ENCODE measurements at regions not wholly inside any gene's neighbourhood (a gene's known extent, or its start where the extent isn't known, plus 50 kb on each side); places are given as distances from the start of the nearest gene placed in this dataset.

DNA sequence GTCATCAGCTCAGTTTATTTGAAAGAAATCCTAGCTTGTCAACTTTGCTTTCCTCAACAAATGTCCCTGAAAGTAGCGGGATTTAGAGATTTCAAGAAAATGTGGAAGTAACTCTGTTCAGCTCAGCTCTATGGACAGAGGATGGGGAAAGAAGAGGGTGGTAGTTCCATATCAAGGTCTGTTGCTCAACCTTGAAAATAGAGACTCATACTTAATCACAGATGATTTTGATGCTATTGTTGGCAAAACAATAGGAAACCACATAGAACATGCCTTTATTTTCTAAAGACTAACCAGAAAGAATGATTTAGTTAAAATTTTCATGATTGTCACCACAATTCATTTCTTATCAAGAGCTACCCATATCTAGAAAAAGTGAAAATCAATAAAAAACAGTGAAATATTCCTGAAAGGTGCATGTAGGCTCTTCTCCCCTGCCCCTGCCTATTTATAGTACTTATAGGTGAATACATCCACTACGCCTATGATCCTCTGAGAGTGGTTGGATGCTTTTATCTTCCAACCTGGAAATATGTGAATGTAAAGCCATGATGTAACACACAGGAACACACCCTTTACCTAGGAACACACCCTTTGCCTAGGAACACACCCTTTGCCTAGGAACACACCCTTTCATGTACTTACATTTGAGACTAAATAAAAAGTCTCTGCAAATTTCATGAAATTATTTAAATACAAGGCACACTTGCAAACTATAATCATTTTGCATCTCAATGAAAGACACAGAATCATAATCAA lies 65.8 kb downstream of the ETAA1 start:
- no peak for DNase-seq

DNA sequence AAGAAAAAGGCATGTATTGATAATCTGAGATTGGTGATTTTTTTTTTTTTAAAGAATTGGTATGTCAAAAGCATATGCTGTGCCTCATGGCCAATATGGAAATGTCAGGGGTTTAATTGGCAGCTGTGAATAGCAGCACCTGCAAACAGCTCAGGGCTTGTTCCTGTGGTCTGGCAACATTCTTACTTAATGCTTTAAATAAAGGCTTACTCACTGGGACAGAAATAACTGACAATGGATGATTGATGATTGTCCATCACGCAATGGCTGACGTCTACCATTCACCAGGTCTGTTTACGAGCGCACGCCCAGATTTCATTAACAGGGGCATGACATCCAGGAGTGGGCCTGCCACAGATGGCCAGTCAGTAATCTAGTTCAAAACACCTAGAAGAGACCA lies 66.7 kb downstream of the ETAA1 start:
- no peak for DNase-seq

DNA sequence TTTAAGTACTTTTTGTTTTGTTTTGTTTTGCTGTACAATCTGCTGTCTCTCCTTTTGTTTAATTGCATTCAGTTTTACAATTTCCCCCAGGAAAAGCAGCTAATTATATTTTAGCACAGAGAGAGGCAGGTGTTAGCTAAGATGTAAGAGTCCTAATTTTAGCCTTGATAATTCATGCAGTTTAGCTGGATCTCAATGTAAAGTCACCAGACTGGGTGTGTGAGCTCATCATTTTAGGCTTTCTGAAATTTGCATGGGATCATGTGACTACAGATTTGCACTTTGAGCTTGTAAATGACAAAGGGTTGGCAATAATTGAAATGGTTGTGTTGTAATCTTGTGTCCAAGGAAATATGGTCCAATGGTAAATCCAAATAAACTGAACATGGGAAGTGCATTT lies 68.5 kb downstream of the ETAA1 start:
- no peak for DNase-seq

DNA sequence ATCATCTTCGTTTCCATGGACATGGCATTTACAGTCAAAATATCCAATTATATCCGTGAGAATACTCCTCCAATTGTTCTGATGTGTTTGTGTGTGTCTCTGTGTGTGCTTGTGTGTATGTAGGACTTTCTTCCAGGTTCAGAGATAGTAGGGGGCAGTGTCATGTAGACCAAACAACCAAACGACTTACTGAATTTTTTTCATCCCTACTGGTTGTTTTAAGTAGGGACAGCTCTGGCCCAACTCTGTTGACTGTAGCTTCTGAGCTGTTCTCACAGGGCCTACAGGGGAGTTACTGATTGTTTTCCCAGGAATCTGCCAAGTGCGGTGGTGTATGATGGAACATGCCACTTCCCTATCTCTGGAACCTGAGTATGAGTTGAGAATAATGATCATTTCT lies 69.6 kb downstream of the ETAA1 start:
- no peak for DNase-seq

DNA sequence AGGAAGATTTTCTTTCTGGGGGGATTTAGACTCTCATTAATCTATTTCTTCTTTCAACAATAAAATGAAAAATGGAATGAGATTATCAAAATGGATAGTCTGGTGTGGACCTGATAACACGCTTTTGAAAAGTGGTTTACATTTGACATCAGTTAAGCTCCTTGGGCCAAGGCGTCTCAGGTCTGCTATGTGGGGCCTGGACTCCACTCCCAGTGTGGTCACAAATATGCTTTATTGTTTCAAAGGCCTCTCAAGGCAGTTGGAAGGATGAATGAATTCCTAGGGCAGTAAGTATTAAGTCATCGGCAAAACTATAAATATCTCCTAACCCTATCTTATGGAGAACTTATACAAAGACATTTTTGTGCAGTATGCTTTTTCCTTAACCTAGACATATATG lies 74.5 kb downstream of the ETAA1 start:
- DNase-seq, result no peak

DNA sequence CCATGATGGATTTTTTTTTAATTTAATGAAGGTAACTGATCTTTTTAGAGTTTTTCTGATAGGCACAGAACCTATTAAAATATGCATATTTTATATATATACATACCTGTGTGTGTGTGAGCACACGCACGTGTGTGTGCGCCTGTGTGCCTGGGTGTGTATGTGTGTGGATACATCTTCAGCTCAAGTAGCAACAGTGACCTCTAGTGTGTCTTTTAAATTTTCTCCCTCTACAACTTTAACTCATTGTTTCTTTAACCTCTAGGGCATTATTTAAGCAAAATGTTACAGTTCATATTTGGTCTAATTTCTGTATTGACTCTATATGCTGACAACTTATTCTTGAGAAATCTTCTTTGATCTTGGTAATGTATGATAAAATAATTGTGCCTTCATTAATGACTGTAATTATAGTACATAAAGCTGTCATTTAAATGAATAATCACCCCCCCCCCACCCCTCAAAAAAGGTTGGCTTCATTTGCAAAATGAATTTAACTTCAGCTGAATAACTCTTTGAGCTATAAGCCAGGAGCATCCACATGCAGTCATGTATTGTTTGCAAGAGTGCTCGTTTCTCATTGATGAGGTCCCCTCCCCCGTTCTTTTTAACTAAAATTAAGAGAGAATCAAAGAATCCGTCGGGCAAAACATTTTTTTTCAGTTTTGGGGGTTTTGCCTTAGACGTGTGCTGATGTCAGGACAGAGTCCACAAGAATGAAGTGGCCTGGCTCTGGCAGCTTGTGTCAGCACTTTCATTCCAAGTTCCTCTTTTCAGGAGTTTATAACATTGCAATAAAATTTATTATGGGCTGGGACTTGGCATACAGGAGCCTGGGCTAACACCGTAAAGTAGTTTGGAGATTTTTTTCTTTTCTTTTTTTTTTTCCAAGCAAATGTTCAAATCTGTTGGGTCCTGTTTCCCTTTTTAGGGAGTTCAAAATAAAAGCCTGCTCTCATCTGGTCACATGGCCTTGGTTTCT lies 80.0 kb downstream of the ETAA1 start:
- no peak for DNase-seq

DNA sequence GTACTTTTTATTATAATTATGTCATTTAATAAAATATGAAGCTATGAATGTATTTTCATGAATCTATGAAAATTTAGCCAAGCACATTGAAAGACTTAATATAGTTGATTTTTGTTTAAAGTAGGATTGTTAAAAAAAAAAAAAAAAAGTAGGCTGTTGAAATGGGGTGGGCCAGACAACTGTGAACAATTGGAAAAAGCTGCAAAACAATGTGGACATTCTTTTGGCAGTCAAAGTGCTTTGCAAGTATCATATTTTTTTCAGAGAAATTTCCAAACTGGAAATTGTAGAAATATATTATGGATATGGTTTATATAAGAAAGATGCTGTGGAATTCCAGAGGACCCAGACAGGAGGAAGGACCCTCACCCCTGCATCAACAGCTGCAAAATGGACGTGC lies 82.1 kb downstream of the ETAA1 start:
- DNase-seq, result no peak

DNA sequence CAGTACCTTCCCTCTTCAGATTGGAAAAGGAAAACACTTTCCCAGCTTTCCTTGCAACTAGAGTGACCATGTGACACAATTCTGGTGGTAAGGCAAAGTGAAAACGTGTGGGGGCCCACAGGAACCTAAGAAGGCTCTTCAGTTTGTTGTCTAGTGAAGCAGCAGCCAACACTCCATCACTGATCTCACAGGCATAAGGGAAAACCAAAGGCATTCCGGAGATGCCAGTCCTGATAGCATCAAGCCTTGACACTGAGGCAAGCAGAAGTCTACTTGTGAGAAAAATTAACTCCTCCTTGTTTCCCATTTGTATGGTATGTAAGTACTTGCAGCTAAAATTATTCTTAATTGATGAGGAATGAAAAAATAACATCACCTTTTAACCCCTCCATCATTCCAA lies 88.3 kb downstream of the ETAA1 start:
- no peak for DNase-seq

DNA sequence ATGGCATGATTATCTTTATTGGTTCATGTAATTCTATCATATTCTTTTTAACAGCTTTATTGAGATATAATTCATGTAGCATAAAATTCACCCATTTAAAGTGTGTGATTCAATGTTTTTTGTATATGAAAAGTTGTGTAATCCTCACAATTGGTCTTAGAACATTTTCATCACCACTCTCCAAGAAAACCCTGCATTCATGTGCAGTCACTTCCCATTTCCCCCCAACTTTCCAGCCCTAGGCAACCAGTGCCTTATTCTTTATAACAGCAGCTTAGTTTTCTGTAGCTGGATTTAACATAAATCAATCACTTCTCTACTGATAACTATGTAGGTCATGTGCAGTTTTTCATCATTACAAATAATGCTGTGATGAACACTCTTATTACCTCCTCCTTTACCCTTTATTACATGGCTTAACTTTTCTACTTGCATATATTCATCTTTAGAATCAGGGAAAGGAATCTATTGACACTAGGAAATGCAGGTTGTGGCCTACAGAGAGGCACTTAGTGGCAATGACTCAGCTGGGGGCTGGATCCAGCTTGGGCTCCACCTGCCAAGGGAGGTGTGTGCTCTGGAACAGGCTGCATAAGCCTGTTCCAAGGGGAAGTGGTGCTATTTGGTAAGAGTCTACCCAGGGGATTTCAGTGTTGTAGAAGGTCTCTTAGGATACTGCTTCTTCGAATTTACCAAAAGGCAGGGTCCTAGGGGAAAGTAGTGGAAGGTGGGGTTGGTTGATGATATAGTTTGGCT lies 89.1 kb downstream of the ETAA1 start:
- DNase-seq, result no peak

DNA sequence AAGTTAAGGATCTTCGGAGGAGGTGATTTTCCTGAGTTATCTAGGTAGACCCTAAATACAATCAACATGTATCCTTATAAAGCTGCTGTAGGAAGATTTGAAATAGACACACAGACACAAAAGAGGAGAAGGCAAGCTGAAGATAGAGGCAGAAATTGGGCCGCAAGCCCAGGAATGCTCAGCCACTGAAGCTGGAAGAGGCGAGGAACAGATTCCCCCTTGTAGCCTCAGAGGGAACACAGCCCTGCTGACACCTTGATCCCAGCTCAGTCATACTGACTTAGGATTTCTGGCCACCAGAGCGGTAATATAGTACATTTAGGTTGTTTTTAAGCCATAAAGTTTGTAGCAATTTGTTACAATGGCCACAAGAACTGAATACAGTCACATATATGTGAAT lies 90.9 kb downstream of the ETAA1 start:
- no peak for DNase-seq

DNA sequence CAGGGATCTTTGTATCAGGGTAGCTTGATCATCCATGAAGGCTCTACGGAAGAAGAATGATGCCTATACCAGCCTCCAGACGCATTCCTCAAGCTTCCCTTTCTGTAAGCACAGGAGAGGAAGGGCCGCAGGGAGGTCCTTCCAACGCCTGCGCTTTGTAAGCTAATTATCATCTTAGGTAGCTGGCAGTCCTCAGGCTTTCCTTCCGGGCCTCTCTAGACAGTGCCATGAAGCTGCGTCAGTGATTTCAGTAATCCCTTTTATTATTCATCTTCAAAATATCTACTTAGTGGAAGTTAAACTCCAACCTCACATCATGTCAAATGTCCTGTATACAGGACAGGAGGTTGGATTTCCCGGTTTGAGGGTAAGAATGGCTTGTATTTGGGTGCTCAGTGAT lies 92.3 kb downstream of the ETAA1 start:
- DNase-seq, result no peak

DNA sequence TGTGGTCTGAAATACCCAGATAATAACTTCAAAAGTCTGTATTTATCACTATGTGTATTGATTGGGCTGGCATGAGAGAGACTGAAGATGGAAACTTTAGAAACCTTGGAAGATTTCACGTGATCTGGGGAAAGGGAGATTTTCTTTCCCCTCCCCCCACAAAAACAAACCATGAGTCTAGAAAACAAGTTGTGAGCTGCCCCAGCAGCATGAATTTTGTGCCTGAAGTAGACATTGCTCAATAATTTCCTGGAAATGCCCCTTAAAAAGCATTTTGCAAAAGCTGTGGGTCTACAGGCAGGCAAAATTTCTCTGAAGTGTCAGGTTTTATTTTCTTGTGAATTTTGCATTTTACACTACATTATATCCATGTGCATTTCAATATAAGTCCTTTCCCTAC lies 101.8 kb downstream of the ETAA1 start:
- DNase-seq, result no peak

DNA sequence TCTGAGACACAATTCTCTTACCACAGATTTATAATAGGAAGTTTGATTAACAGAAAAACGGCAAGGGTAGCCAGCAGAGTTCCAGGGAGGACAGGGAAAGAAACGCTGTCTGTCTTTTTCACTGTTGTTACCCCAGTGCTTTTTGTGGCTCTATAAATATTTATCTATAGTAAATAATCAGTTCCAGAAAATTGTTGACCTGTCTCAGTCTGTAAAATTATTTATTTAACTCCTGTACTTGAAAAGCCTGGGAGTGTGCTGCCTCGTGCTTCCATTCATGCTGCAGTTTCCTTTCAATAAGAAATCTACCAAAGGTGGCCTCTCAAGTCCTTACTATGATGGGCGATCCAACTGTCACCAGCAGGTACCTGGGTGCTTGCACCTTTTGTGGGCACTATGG lies 102.9 kb downstream of the ETAA1 start:
- no peak for DNase-seq

DNA sequence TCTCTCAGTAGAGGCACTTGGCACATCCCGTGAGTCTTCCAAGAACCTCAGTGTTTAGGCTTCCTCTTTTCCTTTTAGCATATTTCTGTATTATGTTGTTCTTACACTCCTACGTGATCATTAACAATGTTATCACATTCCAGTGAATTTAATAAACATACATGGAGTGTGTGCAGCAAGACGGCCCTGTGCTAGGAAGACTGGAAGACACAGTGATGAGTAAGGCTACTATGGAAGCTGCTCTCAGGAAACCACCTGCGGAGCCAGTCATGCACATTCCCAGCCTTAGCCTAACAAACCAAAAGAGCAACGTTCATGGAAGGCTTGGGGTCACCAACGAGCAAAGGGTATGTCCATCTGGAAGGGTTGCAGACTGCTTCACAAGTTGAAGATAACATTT lies 103.4 kb downstream of the ETAA1 start:
- no peak for DNase-seq

DNA sequence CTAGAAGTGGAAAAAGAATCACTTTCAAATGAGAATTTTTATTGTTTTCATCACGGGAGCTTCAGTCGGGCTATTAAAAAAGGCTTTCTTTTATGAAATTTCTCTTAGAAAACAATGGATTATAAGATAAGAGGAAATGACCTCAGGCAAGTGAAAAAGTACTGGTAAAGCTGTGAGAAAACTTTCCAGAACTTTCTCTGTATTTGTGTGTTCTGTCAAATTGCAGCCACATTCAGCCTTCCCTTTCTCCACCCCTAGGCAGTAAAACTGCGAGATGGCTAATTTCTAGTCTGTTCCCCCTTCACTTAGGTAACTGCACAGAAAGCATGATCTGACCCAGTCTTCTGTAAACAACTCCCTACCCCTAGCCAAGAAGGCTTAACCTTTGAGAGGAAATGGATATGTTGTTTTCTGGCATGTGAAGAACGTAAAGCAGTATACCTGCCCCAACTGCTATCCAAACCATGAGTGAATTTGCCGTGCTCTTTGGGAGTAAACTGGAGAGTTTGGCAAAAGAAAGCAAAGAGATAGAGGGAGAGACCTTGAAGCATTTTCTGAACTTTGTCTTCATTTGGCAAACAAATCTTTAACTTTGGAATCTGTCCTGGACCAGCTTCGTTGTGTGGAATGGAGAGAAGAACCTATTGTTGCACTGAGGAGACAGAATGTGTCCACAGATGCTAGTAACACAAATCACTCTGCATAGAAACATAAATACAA lies 105.4 kb downstream of the ETAA1 start:
- no peak for DNase-seq

DNA sequence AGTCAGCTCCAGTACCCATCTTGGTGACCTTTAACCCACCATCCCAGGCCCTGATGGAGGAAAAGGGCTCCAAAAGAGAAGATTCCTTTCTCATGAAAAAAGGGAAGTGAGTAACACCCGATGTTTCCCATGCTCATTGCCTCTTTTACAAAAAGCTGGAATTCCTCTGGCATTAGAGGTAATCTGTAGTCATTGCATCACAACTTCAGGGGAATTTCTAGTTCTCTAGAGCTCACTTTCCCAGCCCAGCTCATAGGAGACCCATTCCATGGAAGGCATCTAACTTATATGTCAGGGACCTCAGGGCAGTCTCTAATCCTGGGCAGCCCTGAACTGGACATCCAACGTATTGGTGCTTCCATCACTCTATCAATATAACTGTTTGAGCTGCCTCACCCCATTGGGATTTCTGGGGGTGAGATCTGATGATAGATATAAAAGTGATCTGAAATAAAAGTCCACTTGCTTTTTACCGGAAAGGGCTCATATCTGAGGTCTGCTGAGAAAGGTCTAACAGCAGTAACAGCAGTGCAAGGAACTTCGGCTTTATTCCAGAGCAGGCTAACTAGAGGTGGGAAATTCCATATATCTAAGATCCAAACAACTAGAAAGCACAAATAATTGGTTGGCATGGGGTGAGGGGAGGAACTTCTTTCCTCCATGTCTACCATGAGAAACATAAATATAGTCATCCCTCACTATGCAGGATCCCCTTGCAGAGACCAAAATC lies 106.1 kb downstream of the ETAA1 start:
- DNase-seq, result no peak

DNA sequence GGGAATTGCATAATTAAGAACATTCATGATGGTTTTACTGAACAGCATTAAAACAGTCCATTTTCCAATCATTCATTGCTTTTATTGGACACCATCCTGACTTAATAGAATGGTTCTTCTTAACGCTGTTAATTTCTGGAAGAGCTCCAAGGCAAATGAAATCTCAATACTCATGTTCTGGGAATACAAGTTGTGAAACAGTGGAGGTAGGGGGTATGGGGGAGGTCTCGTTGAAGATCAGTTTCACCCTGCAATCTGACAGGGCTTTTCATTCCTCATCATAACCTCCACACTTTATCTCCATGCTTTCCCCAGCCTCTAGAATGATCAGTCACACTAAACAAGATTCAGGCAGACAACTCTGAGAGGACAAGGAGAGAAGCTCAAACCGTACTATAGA lies 113.6 kb downstream of the ETAA1 start:
- no peak for DNase-seq

DNA sequence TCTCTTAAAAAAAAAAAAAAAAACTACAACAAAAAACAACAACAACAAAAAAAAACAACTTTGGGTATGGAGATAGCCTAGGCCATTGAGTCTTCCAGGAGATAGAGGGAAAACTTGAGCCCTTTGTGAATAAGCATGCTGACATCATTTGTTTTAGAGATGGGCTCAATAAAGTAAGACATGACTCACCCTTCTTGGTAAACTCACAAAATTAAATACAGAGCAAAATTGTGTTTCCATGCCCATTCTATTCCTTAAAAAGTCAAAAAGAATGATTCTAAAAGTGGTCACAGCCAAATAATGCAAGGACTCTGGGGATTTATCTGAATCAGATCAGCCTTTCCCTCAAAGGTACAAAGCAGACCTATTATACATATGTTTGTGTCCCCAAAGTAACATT lies 117.4 kb downstream of the ETAA1 start:
- DNase-seq, result no peak

DNA sequence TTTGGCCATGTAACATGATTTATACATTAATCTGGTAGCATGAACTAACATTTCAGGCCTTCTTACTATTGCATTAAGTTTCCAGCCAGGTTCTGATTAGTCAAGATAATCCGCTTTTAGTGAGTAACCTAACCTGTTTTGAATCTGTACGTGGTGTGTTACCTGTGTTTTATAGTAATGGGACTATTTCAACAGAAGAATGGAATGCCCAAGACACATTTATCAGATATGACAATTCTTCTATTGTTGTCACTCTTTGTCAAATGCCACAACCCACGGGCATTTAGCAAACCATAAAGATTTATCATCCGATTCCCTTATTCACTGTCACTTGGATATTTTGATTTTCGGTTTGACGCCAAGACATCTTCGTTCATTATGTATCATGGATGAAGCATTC lies 117.9 kb downstream of the ETAA1 start:
- no peak for DNase-seq

DNA sequence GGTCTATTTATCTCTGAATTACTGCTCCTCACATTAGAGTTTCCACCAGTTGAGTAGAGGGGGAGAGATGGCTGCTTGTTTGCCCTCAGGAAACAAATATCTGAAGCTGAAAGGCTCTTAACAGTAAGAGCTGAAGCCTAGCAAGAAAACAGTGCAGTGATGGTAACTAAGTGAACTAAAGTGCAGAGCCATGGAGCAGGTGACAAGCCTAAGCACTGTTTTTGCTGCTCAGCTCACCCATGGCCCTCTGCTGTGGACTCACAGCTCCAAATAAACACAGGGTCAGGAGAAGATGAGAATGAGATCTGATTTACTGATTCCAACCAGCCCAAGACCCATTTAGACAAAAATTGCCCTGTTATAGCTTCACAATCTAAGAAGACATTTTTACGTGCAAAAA lies 118.4 kb downstream of the ETAA1 start:
- no peak for DNase-seq

DNA sequence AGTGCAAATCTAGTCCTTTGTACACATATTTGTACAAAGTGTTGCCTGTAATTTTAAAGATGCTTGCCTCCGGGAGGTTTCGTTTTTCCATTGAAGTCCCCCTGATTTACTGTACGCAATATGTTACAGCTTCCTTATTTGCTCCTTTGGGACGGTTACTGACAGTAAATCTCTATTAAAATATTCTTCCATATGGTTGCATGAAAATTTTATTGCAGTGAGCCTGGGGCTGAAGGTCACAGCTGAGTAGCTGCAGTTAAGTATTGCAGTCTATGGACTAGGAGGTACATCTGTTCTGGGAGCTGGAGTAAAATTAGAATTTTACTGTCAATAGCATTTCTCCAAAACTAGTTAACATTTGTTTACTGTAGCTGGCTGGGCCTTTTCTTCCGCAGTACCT lies 119.2 kb downstream of the ETAA1 start:
- DNase-seq, result no peak

DNA sequence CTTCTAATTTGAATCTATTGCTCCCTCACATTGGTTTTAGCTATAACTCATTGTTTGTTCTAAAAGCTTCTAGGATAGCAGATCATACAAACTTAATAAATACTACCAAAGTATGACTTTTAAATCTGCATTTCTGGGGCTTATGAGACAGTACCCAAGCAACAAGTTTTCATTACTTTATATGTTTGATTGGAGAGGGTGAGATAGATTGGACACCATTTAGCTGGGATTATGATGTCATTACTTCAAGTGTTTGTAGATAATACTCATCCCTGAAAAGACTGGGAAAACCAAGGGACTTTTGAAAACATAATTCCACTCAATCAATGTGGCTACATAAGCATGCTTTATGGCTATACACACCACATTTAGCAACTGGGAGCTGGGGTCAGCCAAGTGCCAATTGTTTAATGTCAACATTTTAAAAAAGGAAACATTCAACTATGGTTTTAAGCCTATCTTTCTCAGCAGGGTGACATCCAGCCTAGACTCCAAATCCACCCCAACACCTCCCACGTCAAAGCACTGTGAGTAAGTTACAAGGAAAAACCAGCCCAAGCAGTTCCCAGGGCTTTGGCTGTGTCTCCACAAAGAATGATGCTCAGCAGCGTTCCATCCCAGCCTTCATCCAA lies 119.9 kb downstream of the ETAA1 start:
- DNase-seq, result no peak

Data from CD4-positive, alpha-beta T cell treated with Interleukin-21 for 1 hour (primary cell).